Fibroblast of pulmonary artery (primary cell): ENCODE measurements at regions not wholly inside any gene's neighbourhood (a gene's known extent, or its start where the extent isn't known, plus 50 kb on each side); places are given as distances from the start of the nearest gene placed in this dataset.

ENCODE experiments used
- DNase-seq: peaks from one replicate; pipeline ENCODE4 v3.0.0-alpha.2; 2010; ENCODE audit warnings: low read depth
- H3K4me3 ChIP-seq: replicated peaks from 2 replicates; pipeline ENCODE4 v1.5.1; 2011; ENCODE audit warnings: low read depth, mild to moderate bottlenecking, control low read depth, low read length, moderate library complexity
- TF ChIP-seq, protein P1 (sequence below): IDR thresholded peaks from 2 replicates; pipeline ENCODE4 v1.5.1; 2011; ENCODE audit warnings: mild to moderate bottlenecking, control low read depth, low read length, inconsistent platforms; ENCODE audit errors: missing control alignments

DNA sequence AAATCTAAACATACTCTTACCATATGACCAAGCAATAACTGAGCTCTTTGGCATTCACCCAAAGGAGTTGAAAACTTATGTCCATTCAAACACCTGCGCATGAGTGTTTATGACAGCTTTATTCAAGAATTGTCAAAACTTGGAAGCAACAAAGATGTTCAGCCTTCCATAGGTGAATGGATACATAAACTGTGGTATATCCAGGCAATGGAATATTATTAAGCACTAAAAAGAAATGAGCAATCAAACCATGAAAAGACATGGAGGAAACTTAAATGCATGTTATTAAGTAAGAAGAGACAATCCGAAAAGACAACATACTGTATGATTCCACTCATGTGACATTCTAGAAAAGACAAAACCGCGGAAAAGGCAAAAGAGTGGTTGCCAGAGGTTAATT, 312.0 kb upstream of the TMC3 start:
- DNase-seq: no peak
- TF ChIP-seq, protein P1, sequence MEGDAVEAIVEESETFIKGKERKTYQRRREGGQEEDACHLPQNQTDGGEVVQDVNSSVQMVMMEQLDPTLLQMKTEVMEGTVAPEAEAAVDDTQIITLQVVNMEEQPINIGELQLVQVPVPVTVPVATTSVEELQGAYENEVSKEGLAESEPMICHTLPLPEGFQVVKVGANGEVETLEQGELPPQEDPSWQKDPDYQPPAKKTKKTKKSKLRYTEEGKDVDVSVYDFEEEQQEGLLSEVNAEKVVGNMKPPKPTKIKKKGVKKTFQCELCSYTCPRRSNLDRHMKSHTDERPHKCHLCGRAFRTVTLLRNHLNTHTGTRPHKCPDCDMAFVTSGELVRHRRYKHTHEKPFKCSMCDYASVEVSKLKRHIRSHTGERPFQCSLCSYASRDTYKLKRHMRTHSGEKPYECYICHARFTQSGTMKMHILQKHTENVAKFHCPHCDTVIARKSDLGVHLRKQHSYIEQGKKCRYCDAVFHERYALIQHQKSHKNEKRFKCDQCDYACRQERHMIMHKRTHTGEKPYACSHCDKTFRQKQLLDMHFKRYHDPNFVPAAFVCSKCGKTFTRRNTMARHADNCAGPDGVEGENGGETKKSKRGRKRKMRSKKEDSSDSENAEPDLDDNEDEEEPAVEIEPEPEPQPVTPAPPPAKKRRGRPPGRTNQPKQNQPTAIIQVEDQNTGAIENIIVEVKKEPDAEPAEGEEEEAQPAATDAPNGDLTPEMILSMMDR: no peak
- H3K4me3 ChIP-seq: no peak overlapping the region

DNA sequence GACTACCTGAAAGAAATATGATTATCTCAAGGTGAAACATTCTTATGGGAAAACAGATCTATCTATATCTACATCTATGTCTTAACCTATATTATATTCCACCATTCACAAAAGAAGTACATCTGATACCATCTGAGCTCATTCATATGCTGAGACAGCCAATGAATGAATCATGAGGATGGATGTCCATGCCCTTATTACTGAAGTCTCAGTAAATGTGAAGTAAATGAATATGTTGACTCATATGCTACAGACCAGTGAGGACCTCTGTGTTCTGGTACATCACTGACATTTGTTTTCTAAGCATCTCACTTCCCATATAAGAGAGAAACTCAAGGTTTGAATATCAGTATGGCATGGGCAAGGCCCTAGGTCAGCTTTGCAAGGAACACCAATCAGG, 311.2 kb upstream of the TMC3 start:
- TF ChIP-seq, protein P1: no peak
- no peak overlapping the region for H3K4me3 ChIP-seq
- DNase-seq: no peak

DNA sequence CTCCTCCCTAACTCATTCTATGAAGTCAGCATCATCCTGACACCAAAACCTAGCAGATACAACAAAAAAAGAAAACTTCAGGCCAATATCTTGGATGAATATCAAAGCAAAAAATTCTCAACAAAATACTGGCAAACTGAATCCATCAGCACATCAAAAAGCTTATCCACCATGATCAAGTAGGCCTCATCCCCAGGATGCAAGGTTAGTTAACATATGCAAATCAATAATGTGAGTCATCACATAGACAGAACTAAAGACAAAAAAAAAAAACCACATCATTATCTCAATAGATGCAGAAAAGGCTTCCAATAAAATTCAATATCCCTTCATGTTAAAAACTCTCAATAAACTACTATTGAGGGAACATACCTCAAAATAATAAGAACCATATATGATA, 306.8 kb upstream of the TMC3 start:
- TF ChIP-seq, protein P1: no peak
- no peak for DNase-seq
- H3K4me3 ChIP-seq: no peak overlapping the region

DNA sequence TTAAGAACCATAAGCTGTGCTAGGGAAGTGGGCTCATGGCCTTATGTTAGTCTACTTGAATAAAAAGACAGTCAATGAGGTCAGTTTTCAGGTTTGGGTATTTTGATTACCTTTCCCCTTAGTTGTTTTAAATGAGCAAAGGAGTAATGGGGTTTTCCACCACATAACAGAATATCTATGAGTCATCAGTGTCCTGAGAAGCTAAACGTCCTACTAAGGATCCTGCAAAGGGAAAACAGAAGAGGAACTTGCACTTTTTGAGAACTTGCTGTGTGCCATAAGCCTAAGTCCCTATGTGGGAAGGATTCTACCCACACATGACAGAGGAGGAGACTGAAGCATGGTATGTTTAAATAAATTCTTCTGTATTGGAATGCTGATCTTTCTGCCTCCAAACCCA, 292.8 kb upstream of the TMC3 start:
- DNase-seq: no peak
- TF ChIP-seq, protein P1: no peak

DNA sequence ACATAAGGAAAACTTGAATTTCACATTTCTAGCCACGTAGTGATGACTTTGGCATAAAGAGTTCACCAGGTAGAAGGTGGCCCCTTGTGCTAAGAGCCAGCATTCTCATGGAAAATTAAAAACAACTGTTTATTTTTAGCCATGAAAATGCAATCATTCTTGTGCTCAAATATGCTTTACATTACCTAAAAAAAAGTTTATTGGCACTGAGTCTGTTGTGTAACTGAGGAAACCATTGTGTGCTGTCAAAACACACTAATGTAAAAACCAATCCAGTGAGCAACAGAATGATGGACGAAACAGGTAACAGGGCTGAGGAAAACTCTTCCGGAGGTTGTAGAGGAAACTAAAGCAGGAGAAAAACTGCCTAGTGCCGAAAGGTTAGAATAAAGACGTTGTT, 287.0 kb upstream of the TMC3 start:
- TF ChIP-seq, protein P1: no peak
- no peak overlapping the region for H3K4me3 ChIP-seq
- DNase-seq: no peak

More for the DNA sequence above, 292.8 kb upstream of the TMC3 start:
- no peak overlapping the region for H3K4me3 ChIP-seq

DNA sequence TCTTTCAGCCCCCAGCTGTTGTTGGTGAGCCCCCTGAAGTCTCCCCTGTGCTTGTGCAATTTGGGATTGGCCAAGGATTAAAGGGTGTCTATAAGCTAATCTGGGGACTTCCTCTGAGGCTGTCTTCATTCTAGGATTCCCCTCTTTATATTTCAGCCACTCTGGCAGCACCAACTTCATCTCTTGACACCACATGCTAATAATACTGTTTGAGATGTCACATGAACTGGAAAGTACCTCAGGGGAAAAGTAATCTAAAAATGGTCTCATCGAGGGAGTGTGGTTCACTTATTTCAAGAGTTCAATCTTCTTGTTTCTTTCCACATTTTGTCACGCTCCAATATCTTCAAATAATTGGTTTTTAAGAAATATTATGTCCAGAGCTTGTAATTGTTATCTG, 279.2 kb upstream of the TMC3 start:
- TF ChIP-seq, protein P1: no peak
- DNase-seq: no peak
- no peak overlapping the region for H3K4me3 ChIP-seq

DNA sequence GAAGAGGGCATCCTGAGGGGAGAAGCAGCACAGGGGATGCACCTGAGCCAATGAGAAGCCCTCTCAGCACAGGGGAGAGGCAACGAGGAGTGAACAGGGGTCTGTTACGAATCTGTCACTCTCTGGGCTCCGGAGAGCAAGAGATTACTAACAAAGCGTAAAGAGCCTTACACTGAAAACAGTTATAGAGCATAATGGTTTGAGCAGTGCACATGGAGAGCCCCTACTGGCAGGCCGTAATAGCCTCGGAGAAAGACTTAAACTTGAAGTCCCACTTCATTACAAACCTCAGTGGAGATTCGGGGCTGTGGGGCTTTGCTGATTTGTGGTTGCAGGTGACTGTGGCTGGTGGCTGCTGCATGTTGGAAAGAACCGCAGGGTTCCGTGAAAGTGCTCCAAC, 271.5 kb upstream of the TMC3 start:
- no peak overlapping the region for H3K4me3 ChIP-seq
- TF ChIP-seq, protein P1: no peak
- no peak for DNase-seq
